Hematopoietic multipotent progenitor cell treated with erythropoietin and hydrocortisone succinate and interleukin-3 and kit ligand, for 6 days (in vitro differentiated cells): ENCODE measurements at regions not wholly inside any gene's neighbourhood (a gene's known extent, or its start where the extent isn't known, plus 50 kb on each side); places are given as distances from the start of the nearest gene placed in this dataset.

Source experiments
- DNase-seq: peaks from one replicate; pipeline ENCODE4 v3.0.0-alpha.2; 2015

DNA sequence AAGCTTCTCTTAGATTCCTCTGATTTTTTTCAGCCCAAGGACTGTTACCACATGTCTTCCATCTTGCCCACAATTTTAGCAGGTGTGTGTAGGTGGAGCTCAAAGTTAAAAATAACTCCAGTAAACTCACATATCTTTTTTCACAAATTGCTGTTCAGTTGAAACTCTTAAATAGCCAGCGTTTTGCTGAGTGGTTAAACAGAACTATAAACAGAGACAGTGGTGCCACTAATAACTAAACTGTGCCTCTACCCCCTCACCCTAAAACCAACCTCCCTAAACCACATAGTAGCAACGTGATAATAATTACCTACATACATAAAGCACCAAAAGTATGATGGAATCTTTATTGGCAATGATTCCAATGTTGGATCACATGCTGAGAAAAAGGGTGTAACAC is 525.1 kb downstream of the PDCD6IP start:
- no peak for DNase-seq

DNA sequence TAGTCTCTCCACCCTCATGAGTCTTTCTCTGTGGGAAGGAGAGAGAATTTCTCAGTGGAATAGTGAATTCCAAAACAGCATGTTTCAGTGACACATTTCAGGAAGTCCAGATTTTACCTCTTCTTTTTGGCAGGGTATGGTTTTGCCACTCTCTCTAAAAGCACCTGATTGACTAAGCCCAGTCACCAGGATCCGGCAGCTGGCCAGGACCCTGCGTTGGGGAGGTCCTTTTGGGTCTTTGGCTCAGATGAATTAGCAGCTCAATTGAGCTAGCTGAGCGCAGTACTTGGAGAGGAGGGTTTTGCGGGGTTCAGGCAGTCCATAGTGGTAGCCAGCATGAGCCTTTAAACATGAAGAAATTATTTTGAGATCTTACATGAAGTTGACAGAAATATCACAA is 548.2 kb downstream of the PDCD6IP start:
- DNase-seq = no peak

DNA sequence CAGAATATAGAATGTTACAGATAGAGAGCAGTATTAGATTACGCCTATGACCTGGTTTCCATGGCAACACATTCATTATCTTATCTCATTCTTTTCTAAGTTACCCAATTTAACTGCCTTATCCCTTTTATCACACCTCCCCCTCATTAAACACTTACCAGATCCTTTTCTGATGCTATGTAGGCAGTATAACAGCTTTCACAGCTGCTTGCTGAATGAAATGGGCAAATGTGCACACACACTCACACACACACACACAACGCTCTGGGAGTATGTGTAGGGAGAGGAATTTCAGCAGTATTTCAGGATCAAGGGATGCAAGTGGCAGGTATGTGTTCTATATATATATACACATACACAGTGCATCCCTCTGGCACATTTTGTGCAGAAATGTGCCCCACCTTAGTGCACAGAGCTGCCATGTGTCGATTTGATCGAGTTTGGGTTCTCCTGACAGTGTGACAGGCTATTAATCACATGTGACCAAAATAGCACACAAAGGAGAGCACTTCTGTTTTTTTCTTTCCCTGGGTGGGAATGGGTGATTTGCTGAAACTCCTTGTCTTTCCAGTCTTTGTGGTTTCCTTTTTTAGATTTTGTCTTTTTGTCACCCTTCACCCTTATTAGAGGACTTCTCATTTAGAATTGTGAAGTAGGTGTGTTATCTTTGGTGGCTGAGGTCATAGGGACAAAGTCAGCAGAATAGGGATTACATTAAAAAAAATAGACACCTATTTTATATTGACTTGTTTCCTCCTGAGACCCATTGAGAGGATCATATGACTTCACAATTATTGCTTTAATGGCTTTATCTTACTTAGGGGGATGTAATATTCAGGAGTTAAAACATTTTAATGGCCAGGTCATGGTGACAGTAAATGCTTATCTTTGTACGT is 553.7 kb downstream of the PDCD6IP start:
- DNase-seq = peak; percentile 25

DNA sequence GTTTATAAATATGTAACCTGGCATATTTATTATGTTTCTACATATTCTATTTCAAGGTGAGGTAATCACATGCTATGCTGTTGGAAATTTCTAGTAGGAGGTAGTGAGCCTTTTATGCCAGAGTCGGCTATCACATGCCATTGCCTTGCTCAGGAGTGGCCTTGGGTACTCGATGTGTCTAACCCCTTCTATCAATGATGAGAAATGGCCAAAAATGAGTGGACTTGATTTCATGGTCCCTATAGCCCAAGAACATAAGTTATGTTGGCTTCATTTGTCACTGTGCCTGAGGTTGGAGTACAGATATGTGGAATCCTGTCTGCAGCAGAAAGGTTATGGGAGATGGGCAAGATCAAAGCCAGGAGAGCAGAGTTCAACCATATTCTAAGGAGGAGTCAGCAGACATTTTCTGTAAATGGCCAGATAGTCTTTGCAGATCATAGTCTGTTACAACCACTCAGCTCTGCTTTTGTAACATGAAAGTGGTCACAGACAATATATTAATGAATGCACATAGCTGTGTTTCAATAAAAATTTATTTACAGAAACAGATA is 554.4 kb downstream of the PDCD6IP start:
- DNase-seq = no peak

DNA sequence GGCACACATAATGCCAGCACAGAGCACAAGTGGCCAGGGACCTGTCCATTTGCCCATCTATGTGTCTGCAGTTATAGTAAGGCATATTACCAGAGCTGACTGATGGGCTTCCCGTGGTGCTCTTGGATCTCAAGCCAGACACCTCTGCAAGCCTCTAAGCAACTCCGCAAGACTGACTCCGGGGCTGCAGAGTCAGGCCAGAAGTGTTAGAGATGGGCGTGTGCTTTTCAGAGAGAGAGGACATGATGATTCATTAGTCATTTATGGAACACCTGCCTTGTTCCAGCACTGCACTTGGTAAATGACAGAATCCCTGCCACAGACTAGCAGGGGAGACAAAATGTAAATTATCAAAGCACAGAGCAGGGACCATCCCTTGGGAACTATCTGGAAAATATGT is 559.0 kb downstream of the PDCD6IP start:
- DNase-seq = no peak

DNA sequence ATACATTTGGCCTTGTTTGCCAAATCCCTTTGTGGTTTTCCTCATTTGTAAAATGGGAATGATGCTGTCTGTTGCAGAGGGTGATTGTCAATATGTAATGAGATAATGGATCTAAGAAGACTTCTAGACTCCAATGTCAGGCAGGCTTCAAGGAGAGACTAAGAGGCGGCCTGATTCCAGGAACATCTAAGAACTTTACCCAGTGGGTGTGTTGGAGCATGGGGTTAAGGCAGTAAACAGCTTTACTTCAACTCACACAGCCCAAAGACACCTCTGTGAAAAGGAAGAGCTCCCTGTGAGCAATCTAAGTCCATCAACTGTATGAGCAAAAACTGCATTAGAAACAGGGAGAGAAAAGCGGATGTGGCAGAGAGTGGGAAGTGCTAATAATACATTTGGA is 560.6 kb downstream of the PDCD6IP start:
- no peak for DNase-seq

DNA sequence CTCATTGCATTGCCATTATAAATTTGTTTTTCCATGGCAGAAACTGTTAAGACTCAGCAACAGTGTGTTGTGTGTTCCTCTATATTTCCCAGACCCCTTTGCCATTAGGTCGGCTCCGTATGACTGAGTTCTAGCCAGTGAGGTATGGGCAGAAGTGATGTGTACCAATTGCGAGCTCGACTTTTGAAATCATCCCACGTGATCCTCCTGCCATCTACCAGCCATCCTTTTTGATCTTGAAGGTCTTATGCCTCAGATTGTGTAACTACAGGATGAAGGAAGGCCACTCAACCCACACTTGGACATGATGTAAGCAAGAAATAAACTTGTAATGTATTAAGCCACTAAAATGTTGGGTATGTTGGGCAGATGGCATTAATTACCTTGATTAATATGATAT is 562.3 kb downstream of the PDCD6IP start:
- no peak for DNase-seq

DNA sequence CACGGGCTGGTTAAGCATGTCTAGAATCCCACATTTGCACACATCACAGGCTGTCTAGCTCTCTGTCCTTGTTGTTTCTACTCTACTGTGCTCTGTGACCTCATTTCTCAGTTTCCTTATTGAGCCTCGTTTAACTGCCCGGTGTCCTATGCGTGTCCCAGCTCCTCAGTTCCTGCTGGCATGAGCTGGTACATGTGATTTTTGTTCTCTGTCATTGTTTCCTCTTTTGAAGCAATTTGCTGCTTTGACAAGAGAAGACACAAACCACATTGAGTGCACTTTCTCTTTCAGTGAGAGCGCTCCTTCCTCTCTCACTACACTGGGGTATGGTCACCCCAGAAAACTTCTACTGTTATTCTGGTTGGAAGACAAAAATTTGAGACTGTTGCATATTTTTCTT is 563.5 kb downstream of the PDCD6IP start:
- peak; percentile 18 for DNase-seq

DNA sequence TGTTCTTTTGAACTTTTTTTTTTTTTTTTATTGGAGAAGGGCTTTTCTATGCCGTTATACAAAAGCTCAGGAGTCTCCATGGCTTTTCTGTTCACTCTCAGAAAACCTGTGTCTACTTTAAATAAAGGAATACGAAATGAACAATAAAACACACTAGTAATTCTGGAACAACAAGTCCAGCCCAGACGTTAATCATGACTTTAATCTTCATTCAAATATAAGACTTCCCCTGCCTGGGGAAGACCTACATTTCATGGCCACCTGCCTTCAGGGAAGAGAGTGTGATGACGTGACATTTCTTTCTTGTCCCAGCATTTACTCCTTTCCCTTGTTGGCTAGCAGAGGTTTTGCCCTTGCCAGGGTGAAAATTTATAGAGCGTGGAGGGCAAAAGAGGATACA is 564.5 kb downstream of the PDCD6IP start:
- DNase-seq = no peak

DNA sequence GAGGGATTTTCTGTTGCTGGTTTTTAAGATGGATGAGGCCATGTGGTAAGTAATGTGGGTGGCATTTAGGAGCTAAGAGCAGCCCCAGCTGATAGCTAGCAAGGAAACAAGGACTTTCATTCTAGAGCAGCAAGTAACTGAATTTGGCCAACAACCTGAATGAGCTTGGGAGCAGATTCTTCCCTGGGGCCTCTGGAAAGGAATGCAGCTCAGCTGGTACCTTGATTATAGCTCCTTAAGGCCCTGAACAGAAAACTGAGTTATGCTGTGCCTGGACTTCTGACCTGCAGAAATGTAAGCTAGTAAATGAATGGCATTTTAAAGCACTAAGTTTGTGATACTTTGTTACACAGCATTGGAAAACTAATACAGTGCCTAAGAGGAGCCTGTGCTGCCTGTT is 565.5 kb downstream of the PDCD6IP start:
- DNase-seq = no peak

DNA sequence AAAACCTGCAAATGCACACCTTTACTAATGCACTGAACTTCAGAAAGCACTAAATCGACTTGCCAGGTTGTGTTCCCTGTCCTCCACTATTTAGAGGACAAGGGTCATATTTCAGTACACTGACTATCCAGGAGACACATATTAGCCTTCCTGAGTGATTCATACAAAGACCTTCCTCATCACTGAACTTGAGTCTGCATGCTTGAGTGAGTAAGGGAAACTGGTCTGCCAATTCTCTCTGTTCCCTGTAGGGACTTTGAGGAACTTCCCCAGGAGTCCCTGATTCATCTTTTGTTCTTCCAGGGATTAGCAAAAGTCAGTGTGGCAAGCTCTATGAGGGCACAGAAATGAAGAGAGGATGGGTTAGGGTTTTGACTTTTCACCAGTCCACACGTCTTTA is 565.9 kb downstream of the PDCD6IP start:
- DNase-seq = no peak

DNA sequence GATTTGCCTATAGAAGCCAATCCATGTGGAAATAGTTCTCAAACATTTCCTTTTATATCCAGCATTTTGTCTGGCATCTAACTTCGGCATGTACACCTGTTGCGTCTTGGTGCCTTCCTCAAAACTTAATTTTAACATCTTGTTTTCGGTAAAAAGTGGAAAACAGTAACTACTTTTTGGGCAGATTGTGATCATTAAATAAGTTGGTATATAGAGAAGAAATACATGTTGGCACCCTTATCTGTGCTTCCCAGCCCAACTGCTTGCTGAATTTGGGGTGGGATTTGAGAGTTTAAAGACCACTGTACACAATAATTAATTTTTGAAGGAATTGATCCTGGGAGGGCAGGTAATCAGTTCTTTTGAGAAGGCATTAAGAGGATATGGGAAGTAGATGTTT is 566.8 kb downstream of the PDCD6IP start:
- DNase-seq = no peak

DNA sequence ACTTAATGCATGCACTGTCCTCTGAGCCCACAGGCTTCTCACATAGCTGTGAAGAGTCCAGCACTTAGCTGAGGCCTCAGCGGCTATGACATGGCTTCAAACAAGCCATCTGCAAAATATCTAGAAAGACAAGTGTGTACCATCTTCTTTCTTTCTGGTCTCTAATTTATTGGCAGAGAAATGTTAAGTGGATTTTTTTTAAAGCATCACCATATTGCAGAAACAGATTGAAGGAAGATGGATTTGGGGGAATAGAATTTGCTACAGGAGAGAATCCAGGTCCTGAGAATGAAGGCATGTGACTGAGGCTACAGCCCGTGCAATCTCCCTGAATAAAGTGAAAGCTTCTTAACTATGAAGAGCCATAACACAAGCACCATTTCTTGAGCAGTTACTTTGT is 567.3 kb downstream of the PDCD6IP start:
- no peak for DNase-seq

DNA sequence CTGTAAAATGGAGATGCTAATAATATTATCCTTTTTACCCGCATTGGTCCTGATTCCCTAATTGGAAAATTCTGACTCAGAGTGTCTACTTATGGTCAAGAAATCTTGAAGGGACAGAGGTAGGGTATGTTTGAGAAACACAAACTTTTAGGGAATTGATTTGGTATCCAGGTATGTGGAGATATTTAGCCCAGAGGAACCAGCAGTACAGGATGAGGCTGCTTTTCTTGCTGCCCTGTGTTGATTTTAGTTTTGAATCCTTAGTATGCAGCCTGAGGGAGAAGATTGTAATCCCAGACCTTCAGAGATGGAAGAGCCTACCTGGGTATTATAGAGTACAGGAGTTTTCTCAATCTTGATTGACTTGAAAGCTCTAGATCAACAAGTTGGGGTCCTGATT is 569.1 kb downstream of the PDCD6IP start:
- no peak for DNase-seq

DNA sequence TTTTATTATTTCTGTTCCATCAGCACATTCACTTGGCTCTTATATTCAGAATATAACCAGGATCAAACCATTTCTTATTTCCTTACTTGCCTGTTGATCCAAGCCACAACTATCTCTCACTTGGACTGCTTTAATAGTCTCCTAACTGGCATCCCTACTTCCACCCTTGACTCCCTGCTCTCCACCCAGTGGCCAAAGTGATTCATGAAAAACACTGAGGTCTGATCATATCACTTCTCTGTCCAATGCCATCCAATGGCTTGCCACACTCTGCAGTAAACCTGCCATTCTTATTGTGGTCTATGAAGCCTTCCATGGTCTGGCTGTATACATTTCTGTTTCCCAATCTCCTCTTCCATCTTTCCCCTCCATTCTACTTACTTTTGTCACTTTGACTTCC is 576.1 kb downstream of the PDCD6IP start:
- no peak for DNase-seq

DNA sequence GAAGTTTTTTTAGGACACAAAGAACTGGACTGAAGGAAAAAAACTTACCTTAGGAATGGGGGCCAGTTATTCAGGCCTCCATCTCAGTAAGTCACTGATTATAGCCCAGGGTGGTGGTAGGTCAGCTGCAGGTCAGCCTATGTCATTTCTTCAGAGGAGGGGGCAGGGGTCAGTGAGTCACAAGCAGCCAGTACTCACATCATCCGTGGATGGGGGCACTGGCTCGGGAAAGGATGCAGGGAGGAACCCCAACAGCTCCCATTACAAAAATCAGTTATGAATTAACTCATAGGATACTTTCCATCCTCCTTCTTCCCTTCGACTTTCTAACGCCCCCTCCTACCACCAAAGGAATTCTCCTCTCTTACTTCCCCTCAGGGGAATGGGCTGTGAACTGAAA is 578.3 kb downstream of the PDCD6IP start:
- DNase-seq = no peak

DNA sequence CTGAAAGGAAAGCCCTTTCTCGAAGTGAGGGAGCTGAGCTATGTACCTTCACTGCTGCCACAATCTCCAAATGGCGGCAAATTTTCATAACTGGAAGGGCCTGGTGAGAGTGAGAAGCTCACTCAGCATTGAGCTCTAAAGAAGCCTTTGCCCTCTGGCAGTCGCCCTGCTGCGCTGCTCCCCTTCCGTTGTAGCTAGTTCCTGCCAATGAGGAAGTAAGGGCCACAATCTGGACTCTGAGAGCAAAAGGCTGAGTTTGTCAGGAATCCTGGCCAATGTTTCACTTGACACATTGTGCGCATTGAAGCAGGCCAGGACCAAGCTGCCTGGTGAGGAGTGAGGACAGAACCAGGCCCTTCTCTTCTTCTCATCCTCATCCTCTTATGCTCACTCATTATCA is 579.5 kb downstream of the PDCD6IP start:
- no peak for DNase-seq

DNA sequence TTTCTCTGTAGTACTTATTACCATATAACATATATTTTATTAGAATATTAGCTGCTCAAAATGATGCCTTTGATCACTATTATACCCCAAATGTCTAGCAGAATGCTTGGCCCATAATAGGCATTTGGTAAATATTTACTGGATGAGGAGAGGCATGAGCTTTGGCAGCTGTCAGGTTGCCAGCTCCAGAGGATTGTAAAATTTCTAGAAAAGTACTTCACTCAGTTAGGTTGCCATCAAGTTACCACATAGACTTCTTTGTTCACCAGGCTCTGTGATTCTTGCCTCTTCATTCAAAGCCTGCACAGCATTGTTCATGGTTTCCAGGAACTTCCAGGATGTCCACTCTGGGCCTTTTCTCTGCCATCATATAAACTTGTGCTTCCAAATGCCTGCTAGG is 582.8 kb downstream of the PDCD6IP start:
- no peak for DNase-seq

DNA sequence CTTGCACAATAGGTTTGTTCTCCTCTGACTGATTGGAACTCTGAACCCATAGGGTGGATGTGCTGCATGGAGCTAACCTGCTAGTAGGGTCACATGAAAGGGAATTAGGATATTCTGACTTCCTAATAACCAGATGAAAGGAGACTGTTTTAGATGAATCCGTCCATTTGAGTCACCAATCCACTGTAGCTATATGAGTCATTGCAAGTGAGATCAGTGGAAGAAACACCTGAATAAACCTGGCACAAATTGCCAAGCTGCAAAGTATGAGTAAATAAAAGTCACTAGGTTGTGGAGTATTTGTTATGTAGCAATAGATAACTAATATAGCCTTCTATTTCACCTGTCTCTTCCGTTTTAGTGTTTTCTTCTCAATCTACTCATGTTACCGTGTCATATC is 584.4 kb downstream of the PDCD6IP start:
- DNase-seq = no peak

DNA sequence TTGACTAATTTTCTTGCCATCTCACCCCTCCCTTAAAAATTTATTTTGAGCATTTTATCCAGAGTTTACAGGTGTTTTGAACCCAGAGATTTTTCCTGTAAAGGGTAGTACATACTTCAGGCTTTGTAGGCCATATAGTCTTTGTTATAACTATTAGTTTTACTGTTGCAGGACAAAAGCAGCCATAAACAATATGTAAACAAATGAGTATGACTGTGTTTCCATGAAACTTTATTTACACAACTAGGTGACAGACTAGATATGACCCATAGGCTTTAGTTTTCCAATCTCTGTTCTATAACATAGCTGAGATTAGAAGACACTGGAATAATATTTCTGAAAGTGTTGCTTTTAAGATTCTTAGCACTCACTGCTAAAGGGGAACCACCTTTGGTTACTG is 587.9 kb downstream of the PDCD6IP start:
- no peak for DNase-seq

DNA sequence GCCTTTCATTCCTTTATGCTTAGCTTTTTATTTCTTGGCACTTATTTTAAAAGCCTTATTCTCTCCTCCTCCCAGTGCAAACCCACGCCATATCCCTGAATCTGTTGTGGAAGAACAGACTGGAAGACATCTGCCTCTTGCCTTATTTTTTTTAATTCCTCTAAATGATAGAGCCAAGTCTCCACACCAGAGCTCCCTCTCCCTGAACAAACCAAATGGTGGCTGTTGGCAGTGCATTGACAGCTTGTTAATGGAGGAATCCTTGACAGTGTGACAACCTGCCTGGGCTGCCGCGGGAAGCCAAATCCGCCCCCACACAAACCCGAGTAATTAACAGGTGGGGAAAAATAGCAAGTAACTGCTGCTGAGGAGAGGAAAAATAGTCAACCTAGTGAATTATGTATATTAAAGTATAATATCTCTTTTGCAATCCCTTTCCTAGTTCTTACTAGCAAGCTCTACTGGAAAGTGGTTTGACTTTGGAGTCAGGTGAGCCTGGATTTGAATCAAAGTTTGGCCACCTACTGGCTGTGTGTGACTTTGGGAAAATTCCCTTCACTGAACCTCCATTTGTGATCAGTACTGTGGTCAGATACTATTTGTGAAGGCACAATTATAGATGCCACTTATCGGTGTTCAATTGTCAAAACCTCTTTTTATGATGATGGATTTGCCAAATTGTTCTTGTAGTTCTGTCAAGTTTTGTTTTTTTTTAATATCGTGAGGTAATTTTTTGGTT is 589.6 kb downstream of the PDCD6IP start:
- DNase-seq = no peak

DNA sequence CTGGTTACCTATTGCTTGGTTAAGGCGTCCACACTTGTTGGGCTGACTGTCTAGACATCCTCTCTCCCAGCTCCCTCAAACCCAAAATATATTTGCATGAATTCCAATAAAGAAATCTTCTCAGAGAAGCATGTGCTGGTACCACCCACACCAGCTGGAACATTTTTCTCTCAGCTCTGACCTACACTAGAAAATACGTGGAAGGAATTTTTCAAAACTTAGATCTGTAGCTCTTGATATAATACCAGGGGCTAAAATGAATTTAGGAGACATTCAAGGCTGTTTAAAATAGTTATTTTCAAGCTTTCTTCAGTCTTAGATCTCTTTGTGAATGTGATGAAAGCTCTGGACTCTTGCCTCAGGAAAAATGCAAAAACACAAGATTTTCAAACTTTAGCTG is 590.4 kb downstream of the PDCD6IP start:
- DNase-seq = no peak

DNA sequence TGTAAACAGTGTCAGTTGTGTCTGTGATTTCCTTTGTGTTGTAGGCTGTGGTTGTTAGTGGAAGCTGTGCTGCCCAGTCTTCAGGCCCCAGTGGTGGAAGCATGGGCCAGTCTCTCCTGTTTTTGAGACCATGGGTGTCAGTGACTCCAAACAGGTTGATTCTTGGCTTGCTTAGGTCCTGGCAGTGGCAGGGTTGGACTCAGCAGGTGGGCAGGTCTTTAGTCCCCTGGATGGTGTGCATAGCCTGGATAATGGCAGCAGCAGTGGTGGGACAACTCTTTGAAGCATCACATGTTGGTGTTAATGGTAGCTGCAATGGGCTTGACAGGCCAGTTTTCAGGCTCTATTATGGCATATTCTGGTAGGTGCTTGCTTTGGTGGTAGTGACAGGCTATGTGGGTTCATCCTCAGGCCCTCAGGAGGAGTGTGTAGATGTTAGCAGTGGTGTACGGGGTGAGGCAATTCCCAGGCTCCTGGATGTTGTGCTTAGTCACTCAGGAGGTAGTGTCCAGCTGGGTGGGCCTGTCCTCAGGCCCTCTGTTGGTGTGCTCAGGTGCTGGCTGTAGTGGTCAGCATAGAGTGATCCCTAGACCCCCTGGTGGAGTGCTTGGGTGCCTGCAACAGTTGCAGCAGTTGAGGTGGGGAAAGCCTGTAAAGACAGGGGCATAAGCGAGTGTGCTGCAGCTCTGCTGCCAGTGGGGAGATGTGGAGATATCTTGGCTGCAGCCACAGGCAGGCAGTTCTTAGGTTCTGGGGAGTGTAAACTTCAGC is 596.7 kb downstream of the PDCD6IP start:
- no peak for DNase-seq
